PC-3 (cell line): ENCODE measurements at regions not wholly inside any gene's neighbourhood (a gene's known extent, or its start where the extent isn't known, plus 50 kb on each side); places are given as distances from the start of the nearest gene placed in this dataset.

ENCODE experiments used
- EZH2 ChIP-seq: fragments of 300-600 bp; sonication (generic); IDR thresholded peaks from one replicate; pipeline ENCODE4 v1.6.1; 2017; ENCODE audit warnings: antibody characterized with exemption, mild to moderate bottlenecking, low read length; ENCODE audit not compliant: unreplicated experiment
- EZH2phosphoT487 ChIP-seq: fragments of 300-600 bp; sonication (generic); IDR thresholded peaks from 2 replicates; pipeline ENCODE4 v1.6.1; 2018; ENCODE audit warnings: mild to moderate bottlenecking, antibody characterized with exemption, low read length, borderline replicate concordance
- TF ChIP-seq, protein P1 (sequence below): fragments of 300-600 bp; sonication (generic); conservative IDR thresholded peaks from 2 replicates; pipeline ENCODE4 v1.5.1; 2017; ENCODE audit warnings: antibody characterized with exemption, low read depth, mild to moderate bottlenecking, low read length

DNA sequence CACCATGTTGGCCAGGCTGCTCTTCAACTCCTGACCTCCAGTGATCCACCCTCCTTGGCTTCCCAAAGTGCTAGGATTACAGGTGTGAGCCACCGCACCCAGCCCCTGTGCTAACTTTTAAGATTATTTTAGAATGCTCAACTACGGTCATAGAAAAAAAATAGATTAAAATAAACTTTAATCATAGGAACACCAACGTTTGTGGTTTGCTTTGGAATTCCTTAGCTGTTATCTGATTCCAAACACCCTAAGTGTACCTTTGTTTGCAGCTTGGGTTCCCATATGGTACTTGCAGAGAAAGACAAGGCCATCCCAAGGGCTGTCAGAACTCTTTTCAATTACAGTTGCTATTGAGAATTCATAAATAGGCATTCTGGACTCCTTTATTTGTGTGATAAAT is 90.1 kb upstream of the EFHC2 start:
- no peak for TF ChIP-seq EZH2
- TF ChIP-seq EZH2phosphoT487, result no peak
- TF ChIP-seq, protein P1, sequence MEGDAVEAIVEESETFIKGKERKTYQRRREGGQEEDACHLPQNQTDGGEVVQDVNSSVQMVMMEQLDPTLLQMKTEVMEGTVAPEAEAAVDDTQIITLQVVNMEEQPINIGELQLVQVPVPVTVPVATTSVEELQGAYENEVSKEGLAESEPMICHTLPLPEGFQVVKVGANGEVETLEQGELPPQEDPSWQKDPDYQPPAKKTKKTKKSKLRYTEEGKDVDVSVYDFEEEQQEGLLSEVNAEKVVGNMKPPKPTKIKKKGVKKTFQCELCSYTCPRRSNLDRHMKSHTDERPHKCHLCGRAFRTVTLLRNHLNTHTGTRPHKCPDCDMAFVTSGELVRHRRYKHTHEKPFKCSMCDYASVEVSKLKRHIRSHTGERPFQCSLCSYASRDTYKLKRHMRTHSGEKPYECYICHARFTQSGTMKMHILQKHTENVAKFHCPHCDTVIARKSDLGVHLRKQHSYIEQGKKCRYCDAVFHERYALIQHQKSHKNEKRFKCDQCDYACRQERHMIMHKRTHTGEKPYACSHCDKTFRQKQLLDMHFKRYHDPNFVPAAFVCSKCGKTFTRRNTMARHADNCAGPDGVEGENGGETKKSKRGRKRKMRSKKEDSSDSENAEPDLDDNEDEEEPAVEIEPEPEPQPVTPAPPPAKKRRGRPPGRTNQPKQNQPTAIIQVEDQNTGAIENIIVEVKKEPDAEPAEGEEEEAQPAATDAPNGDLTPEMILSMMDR, result no peak
